Thyroid gland (tissue), 4 donors: ENCODE measurements at regions not wholly inside any gene's neighbourhood (a gene's known extent, or its start where the extent isn't known, plus 50 kb on each side); places are given as distances from the start of the nearest gene placed in this dataset.

Experiments used
- DNase-seq, 2 donors: peaks; one replicate each; pipeline ENCODE4 v3.0.0-alpha.2; 2019
- H3K27ac ChIP-seq, 3 donors: fragments of 200-600 bp; sonication (generic); 1 replicate in 2 of 3; 2 replicates in 1 of 3; pipeline ENCODE4 v1.5.1; 2016 to 2019; ENCODE audit warnings: mild to moderate bottlenecking in 1 of 3, moderate library complexity in 1 of 3
- H3K27me3 ChIP-seq: fragments of 200-600 bp; sonication (generic); one replicate; pipeline ENCODE4 v1.5.1; 2019
- H3K36me3 ChIP-seq, 2 donors: fragments of 200-600 bp; sonication (generic); one replicate each; pipeline ENCODE4 v1.5.1; 2016 to 2019
- H3K4me1 ChIP-seq, 2 donors: fragments of 200-600 bp; sonication (generic); one replicate each; pipeline ENCODE4 v1.5.1; 2017 to 2019
- H3K4me3 ChIP-seq, 3 donors: fragments of 200-600 bp; sonication (generic); replicated peaks in 1 of 3; 1 replicate in 2 of 3; 2 replicates in 1 of 3; pipeline ENCODE4 v1.5.1; 2016; ENCODE audit warnings: mild to moderate bottlenecking in 1 of 3
- H3K9me3 ChIP-seq: fragments of 200-600 bp; sonication (generic); one replicate; pipeline ENCODE4 v1.5.1; 2017
- CTCF ChIP-seq, 6 experiments: fragments of 200-600 bp in 3 of 6; fragments of 450-650 bp in 3 of 6; sonication (generic) in 3 of 6; IDR thresholded peaks; one replicate each; pipeline ENCODE4 v1.5.1; 2016 to 2019; ENCODE audit warnings: antibody characterized with exemption in 6 of 6, mild to moderate bottlenecking in 2 of 6, inconsistent platforms in 1 of 6, moderate library complexity in 1 of 6
- POLR2A ChIP-seq, 2 donors: fragments of 450-650 bp; IDR thresholded peaks; one replicate each; pipeline ENCODE4 v1.6.1; 2017; ENCODE audit warnings: antibody characterized with exemption in 2 of 2, mild to moderate bottlenecking in 2 of 2, moderate library complexity in 1 of 2
- WGBS, 2 donors: methylation state at CpG; one replicate each; pipeline ENCODE4 v1.1.5; 2017; 5-methylcytosine and 5-hydroxymethylcytosine counted together
- intact Hi-C: fragments of 100-400 bp; cut with DNase I; formaldehyde crosslinking; loops from one replicate; pipeline ENCODE4 v1.15.1; 2023

GRCh38 chr3:23146163-23146562, 57.0 kb upstream of the UBE2E2 start:
- no peak overlapping the region for H3K27ac ChIP-seq
- no peaks in the 10 kb centered on the region for H3K27me3 ChIP-seq
- no peaks in the 10 kb centered on the region for H3K4me1 ChIP-seq
- H3K9me3 ChIP-seq, result no peaks in the 10 kb centered on the region
- H3K36me3 ChIP-seq, result no peaks in the 10 kb centered on the region
- TF ChIP-seq POLR2A (IDR thresholded peaks at IDR 0.05), result no peak
- TF ChIP-seq CTCF (IDR thresholded peaks at IDR 0.05), result no peak
- 86 to 90% methylated on average over 2 of the region's 2 CpGs for WGBS, 2 donors
- DNase-seq, result no peak
- H3K4me3 ChIP-seq, result no peak overlapping the region
- intact Hi-C loops, result no loop called here

DNA sequence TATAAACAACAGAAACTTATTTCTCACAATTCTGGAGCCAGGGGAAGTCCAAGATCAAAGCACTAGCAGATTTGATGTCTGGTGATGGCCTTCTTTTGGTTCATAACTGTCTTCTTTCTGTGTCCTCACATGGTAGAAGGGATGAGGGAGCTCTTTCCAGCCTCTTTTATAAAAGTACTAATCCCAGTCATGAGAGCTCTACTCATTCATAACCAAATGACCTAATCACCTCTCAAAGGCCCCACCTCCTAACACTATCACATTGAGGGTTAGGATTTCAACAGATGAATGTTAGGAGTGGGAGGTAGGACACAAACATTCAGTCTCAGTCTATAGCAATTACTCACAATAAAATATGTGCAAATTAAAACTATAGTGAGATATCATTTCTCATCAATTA, 50.1 kb upstream of the UBE2E2 start:
- Histone ChIP-seq H3K4me3 (no peak overlapping the region), H3K9me3 (no peaks in the 10 kb centered on the region), H3K27ac (no peak overlapping the region), H3K4me1 (no peaks in the 10 kb centered on the region), H3K36me3 (no peaks in the 10 kb centered on the region), H3K27me3 (no peaks in the 10 kb centered on the region)
- no peak for DNase-seq
- TF ChIP-seq POLR2A (IDR thresholded peaks at IDR 0.05) (no peak), CTCF (IDR thresholded peaks at IDR 0.05) (no peak)
- intact Hi-C loops, result no loop called here
